Upper lobe of left lung (tissue), 6 donors: ENCODE measurements at regions not wholly inside any gene's neighbourhood (a gene's known extent, or its start where the extent isn't known, plus 50 kb on each side); places are given as distances from the start of the nearest gene placed in this dataset.
"Not testable (repeated sequence)": the region's sequence is repeated elsewhere in the genome, so short reads cannot be mapped to it uniquely, and the experiment has no call there.

Experiments used
- ATAC-seq, 2 donors: fragments of 200-7000 bp; cut with Tn5 transposase; one replicate each; pipeline ENCODE4 v1.9.1; 2022; ENCODE audit warnings: mild to moderate bottlenecking in 2 of 2, moderate library complexity in 2 of 2; ENCODE audit not compliant: low FRiP score in 2 of 2
- DNase-seq, 2 donors: peaks; one replicate each; pipeline ENCODE4 v3.0.0-alpha.2; 2019 to 2020
- H3K27ac ChIP-seq, 4 donors: fragments of 200-600 bp; sonication (generic); one replicate each; pipeline ENCODE4 v1.5.1; 2016 to 2019
- H3K27me3 ChIP-seq, 4 donors: fragments of 200-600 bp; sonication (generic); one replicate each; pipeline ENCODE4 v1.5.1; 2017 to 2019
- H3K36me3 ChIP-seq, 4 donors: fragments of 200-600 bp; sonication (generic); one replicate each; pipeline ENCODE4 v1.5.1; 2016 to 2019
- H3K4me1 ChIP-seq, 4 donors: fragments of 200-600 bp; sonication (generic); one replicate each; pipeline ENCODE4 v1.5.1; 2018 to 2019
- H3K4me3 ChIP-seq, 4 donors: fragments of 200-600 bp; sonication (generic); one replicate each; pipeline ENCODE4 v1.5.1; 2017 to 2019; ENCODE audit warnings: mild to moderate bottlenecking in 2 of 4, moderate library complexity in 1 of 4
- H3K9me3 ChIP-seq, 4 donors: fragments of 200-600 bp; sonication (generic); one replicate each; pipeline ENCODE4 v1.5.1; 2018 to 2019
- CTCF ChIP-seq, 6 experiments: fragments of 450-650 bp in 4 of 6; fragments of 200-600 bp in 2 of 6; sonication (generic) in 2 of 6; IDR thresholded peaks; one replicate each; pipeline ENCODE4 v1.5.1; 2016 to 2019; ENCODE audit warnings: antibody characterized with exemption in 6 of 6
- EP300 ChIP-seq, 4 donors: sonication (generic); formaldehyde crosslinking; IDR thresholded peaks; one replicate each; pipeline ENCODE4 v1.5.1; 2017; ENCODE audit warnings: antibody characterized with exemption in 4 of 4, control low read depth in 2 of 4
- POLR2A ChIP-seq, 4 donors: fragments of 450-650 bp; IDR thresholded peaks; one replicate each; pipeline ENCODE4 v1.5.1; 2016 to 2017; ENCODE audit warnings: antibody characterized with exemption in 4 of 4, mild to moderate bottlenecking in 2 of 4
- POLR2AphosphoS5 ChIP-seq, 2 donors: sonication (generic); formaldehyde crosslinking; IDR thresholded peaks; one replicate each; pipeline ENCODE4 v1.5.1; 2017; ENCODE audit warnings: antibody characterized with exemption in 2 of 2
- WGBS, 2 donors: methylation state at CpG; one replicate each; pipeline ENCODE4 v1.1.5; 2017 to 2018; 5-methylcytosine and 5-hydroxymethylcytosine counted together
- donor health status: DM: no; HTN: no; CAD: no; lungs with moderate emphysema.
- donor health status: DM: no; HTN: yes; CAD: no; lungs with severe emphysema.

- Histone ChIP-seq H3K9me3 (no peaks in the 10 kb centered on the region), H3K27me3 (no peaks in the 10 kb centered on the region), H3K4me3 (no peak overlapping the region), H3K27ac (no peak overlapping the region), H3K36me3 (no peaks in the 10 kb centered on the region), H3K4me1 (no peaks in the 10 kb centered on the region)
- no peak for ATAC-seq
- DNase-seq, result no peak
- TF ChIP-seq POLR2A (IDR thresholded peaks at IDR 0.05), result no peak
Measured at GRCh38 chr4:169898095-169898494, 128.1 kb downstream of the MFAP3L start.

- not testable (repeated sequence) for H3K27ac ChIP-seq, H3K4me3 ChIP-seq, DNase-seq, H3K4me1 ChIP-seq, ATAC-seq, H3K9me3 ChIP-seq, H3K36me3 ChIP-seq, H3K27me3 ChIP-seq
- 95 to 98% methylated on average over 4 of the region's 4 CpGs for WGBS, 2 donors
Measured at GRCh38 chr4:169894767-169895166, 131.4 kb downstream of the MFAP3L start.

GRCh38 chr4:169885893-169886292 lies 128.1 kb upstream of the HPF1 start:
- no peak for ATAC-seq
- H3K27me3 ChIP-seq, result no peaks in the 10 kb centered on the region
- 82% methylated on average over 2 of the region's 2 CpGs for WGBS, 2 donors
- H3K4me1 ChIP-seq, result no peaks in the 10 kb centered on the region
- H3K4me3 ChIP-seq, result no peak overlapping the region
- TF ChIP-seq POLR2A (IDR thresholded peaks at IDR 0.05), result no peak
- no peak for TF ChIP-seq CTCF (IDR thresholded peaks at IDR 0.05)
- TF ChIP-seq EP300 (IDR thresholded peaks at IDR 0.05), result no peak
- TF ChIP-seq POLR2AphosphoS5 (IDR thresholded peaks at IDR 0.05), result no peak
- no peaks in the 10 kb centered on the region for H3K36me3 ChIP-seq
- no peak for DNase-seq
- H3K27ac ChIP-seq, result no peak overlapping the region
- H3K9me3 ChIP-seq, result no peaks in the 10 kb centered on the region

- ATAC-seq, result no peak
- WGBS, 2 donors, result 83 to 100% methylated on average over 1 of the region's 1 CpG
Measured at GRCh38 chr4:169881769-169882168, 124.0 kb upstream of the HPF1 start.

GRCh38 chr4:169870507-169870906 lies 112.8 kb upstream of the HPF1 start:
- Histone ChIP-seq H3K9me3 (no peaks in the 10 kb centered on the region), H3K36me3 (no peaks in the 10 kb centered on the region), H3K27me3 (no peaks in the 10 kb centered on the region), H3K4me1 (no peaks in the 10 kb centered on the region), H3K27ac (no peak overlapping the region), H3K4me3 (no peak overlapping the region)
- ATAC-seq (no peak), DNase-seq (no peak)
- 52 to 62% methylated on average over 3 of the region's 3 CpGs for WGBS, 2 donors
- TF ChIP-seq CTCF (IDR thresholded peaks at IDR 0.05) (no peak), EP300 (IDR thresholded peaks at IDR 0.05) (no peak), POLR2AphosphoS5 (IDR thresholded peaks at IDR 0.05) (no peak), POLR2A (IDR thresholded peaks at IDR 0.05) (no peak)

More at GRCh38 chr4:169881769-169882168, 124.0 kb upstream of the HPF1 start:
- no peak for DNase-seq
- TF ChIP-seq POLR2AphosphoS5 (IDR thresholded peaks at IDR 0.05) (no peak), CTCF (IDR thresholded peaks at IDR 0.05) (no peak), EP300 (IDR thresholded peaks at IDR 0.05) (no peak), POLR2A (IDR thresholded peaks at IDR 0.05) (no peak)
- Histone ChIP-seq H3K9me3 (no peaks in the 10 kb centered on the region), H3K4me1 (no peaks in the 10 kb centered on the region), H3K27me3 (no peaks in the 10 kb centered on the region), H3K27ac (no peak overlapping the region), H3K4me3 (no peak overlapping the region), H3K36me3 (no peaks in the 10 kb centered on the region)

- no peak for ATAC-seq
- Histone ChIP-seq H3K9me3 (no peaks in the 10 kb centered on the region), H3K27me3 (no peaks in the 10 kb centered on the region), H3K4me3 (no peak overlapping the region), H3K4me1 (no peaks in the 10 kb centered on the region), H3K27ac (no peak overlapping the region), H3K36me3 (no peaks in the 10 kb centered on the region)
- TF ChIP-seq EP300 (IDR thresholded peaks at IDR 0.05), result no peak
- TF ChIP-seq CTCF (IDR thresholded peaks at IDR 0.05), result no peak
- TF ChIP-seq POLR2A (IDR thresholded peaks at IDR 0.05), result no peak
- no peak for TF ChIP-seq POLR2AphosphoS5 (IDR thresholded peaks at IDR 0.05)
- WGBS, 2 donors, result 65 to 68% methylated on average over 5 of the region's 5 CpGs
- no peak for DNase-seq
Measured at GRCh38 chr4:169869490-169869889, 111.7 kb upstream of the HPF1 start.
